Keratinocyte (primary cell): ENCODE measurements at regions not wholly inside any gene's neighbourhood (a gene's known extent, or its start where the extent isn't known, plus 50 kb on each side); places are given as distances from the start of the nearest gene placed in this dataset.

Source experiments
- DNase-seq: peaks from one replicate; pipeline ENCODE4 v3.0.0-alpha.2; 2011; ENCODE audit warnings: low read depth, missing footprints, low spot score
- FAIRE-seq: peaks from 2 replicates; lab custom pipeline; 2011; peaks lifted over from hg19 to GRCh38; lab: Jason Lieb, UNC
- H2AFZ ChIP-seq: 2 replicates; pipeline ENCODE4 v1.6.0; 2012; ENCODE audit warnings: low read length, control low read depth, inconsistent platforms; ENCODE audit not compliant: control insufficient read depth
- H3K27ac ChIP-seq: 2 replicates; pipeline ENCODE4 v1.5.1; 2011; ENCODE audit warnings: low read length; ENCODE audit not compliant: control insufficient read depth, insufficient read depth
- H3K27me3 ChIP-seq: 3 replicates; pipeline ENCODE4 v1.6.0; 2011; ENCODE audit warnings: low read length; ENCODE audit not compliant: control insufficient read depth, insufficient read depth; ENCODE audit errors: extremely low read depth
- H3K36me3 ChIP-seq, 2 experiments: 2 replicates in 1 of 2; 3 replicates in 1 of 2; pipeline ENCODE4 v1.5.1; 2011; ENCODE audit warnings: low read length in 2 of 2, mild to moderate bottlenecking in 1 of 2; ENCODE audit not compliant: control insufficient read depth in 2 of 2, insufficient read depth in 2 of 2; ENCODE audit errors: extremely low read depth in 1 of 2
- H3K4me1 ChIP-seq: 3 replicates; pipeline ENCODE4 v1.5.1; 2011; ENCODE audit warnings: low read length; ENCODE audit not compliant: control insufficient read depth, insufficient read depth; ENCODE audit errors: extremely low read depth
- H3K4me2 ChIP-seq: 3 replicates; pipeline ENCODE4 v1.6.0; 2011; ENCODE audit warnings: low read depth, low read length; ENCODE audit not compliant: control insufficient read depth, insufficient read depth; ENCODE audit errors: extremely low read depth
- H3K4me3 ChIP-seq, 3 experiments: fragments of 200-600 bp in 1 of 3; sonication (generic) in 1 of 3; 2 replicates in 2 of 3; 3 replicates in 1 of 3; pipeline ENCODE4 v1.5.1; 2011 to 2016; ENCODE audit warnings: low read length in 3 of 3, mild to moderate bottlenecking in 3 of 3, control low read depth in 2 of 3, inconsistent platforms in 1 of 3, low read depth in 1 of 3, mixed read lengths in 1 of 3, mixed run types in 1 of 3, moderate library complexity in 1 of 3; ENCODE audit not compliant: control insufficient read depth in 2 of 3, insufficient read depth in 2 of 3; ENCODE audit errors: extremely low read depth in 1 of 3
- H3K79me2 ChIP-seq: 2 replicates; pipeline ENCODE4 v1.6.0; 2012; ENCODE audit warnings: low read length; ENCODE audit not compliant: control insufficient read depth, insufficient read depth
- H3K9ac ChIP-seq: 3 replicates; pipeline ENCODE4 v1.6.0; 2011; ENCODE audit warnings: low read length; ENCODE audit not compliant: control insufficient read depth, insufficient read depth; ENCODE audit errors: extremely low read depth
- H3K9me1 ChIP-seq: 3 replicates; pipeline ENCODE4 v1.6.0; 2011; ENCODE audit warnings: low read length; ENCODE audit not compliant: control insufficient read depth, insufficient read depth; ENCODE audit errors: extremely low read depth
- H3K9me3 ChIP-seq: 2 replicates; pipeline ENCODE4 v1.5.1; 2012; ENCODE audit warnings: low read depth, low read length; ENCODE audit not compliant: control insufficient read depth
- H4K20me1 ChIP-seq: 3 replicates; pipeline ENCODE4 v1.6.0; 2011; ENCODE audit warnings: low read length; ENCODE audit not compliant: control insufficient read depth, insufficient read depth; ENCODE audit errors: extremely low read depth
- CTCF ChIP-seq, 3 experiments: IDR thresholded peaks in 1 of 3; conservative IDR thresholded peaks in 1 of 3; optimal IDR thresholded peaks in 1 of 3; 2 replicates in 2 of 3; 3 replicates in 1 of 3; pipeline versions ENCODE3 to v1.5.1; 2011; ENCODE audit warnings: low read length in 3 of 3, mild to moderate bottlenecking in 3 of 3, moderate library complexity in 2 of 3, control low read depth in 1 of 3, inconsistent platforms in 1 of 3; ENCODE audit not compliant: insufficient read depth in 2 of 3; ENCODE audit errors: extremely low read depth in 1 of 3
- EZH2 ChIP-seq: IDR thresholded peaks from one replicate; pipeline ENCODE4 v1.6.1; 2012; ENCODE audit warnings: inconsistent platforms, mild to moderate bottlenecking, low read length, moderate library complexity
- dilution Hi-C: fragments of 300-500 bp; cut with MboI; formaldehyde crosslinking; loops from one replicate; pipeline ENCODE4 v1.7.0; 2020; ENCODE audit warnings: low sequenced_read_pairs; ENCODE audit not compliant: extremely low pct_ligation_motif_present

DNA sequence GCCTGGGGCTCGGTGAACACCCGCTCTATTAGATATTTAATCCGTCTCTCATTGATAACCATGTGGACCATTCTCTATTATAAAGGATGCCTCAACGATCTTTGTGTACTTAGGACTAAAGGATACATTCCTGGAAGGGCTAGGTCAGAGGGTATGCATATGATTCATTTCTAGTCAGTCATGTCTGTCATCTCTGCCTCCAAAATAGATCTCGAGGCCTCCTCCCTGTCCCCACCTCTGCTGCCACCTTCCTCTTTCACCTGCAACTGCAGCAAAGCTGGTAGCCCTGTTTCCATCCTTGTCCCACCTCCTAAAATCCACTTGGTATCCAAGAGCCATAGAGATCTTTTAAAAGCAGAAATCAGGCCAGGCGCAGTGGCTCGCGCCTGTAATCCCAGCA lies 121.5 kb downstream of the KATNIP start:
- Histone ChIP-seq H3K9me3 (no peaks in the 10 kb centered on the region), H3K9me1 (no peaks in the 10 kb centered on the region), H4K20me1 (no peaks in the 10 kb centered on the region), H3K79me2 (no peaks in the 10 kb centered on the region), H2AFZ (no peak overlapping the region), H3K27me3 (no peaks in the 10 kb centered on the region), H3K27ac (no peak overlapping the region), H3K4me2 (no peak overlapping the region), H3K4me3 (no peak overlapping the region), H3K36me3 (peaks cover 0 to 3% of the 10 kb centered on the region in 2 experiments), H3K9ac (no peak overlapping the region), H3K4me1 (no peaks in the 10 kb centered on the region)
- FAIRE-seq (no peak), DNase-seq (no peak)
- TF ChIP-seq CTCF (optimal IDR thresholded peaks at IDR 0.05 in 1 of 3, IDR thresholded peaks at IDR 0.05 in 1 of 3, conservative IDR thresholded peaks at IDR 0.05 in 1 of 3; ENCODE audit: extremely low read depth in 1 of 3, insufficient read depth in 2 of 3, low read length in 3 of 3): peak in 2 of 3 experiments; percentile 24 to 31
- TF ChIP-seq EZH2: no peak
- dilution Hi-C loops: no loop called here

DNA sequence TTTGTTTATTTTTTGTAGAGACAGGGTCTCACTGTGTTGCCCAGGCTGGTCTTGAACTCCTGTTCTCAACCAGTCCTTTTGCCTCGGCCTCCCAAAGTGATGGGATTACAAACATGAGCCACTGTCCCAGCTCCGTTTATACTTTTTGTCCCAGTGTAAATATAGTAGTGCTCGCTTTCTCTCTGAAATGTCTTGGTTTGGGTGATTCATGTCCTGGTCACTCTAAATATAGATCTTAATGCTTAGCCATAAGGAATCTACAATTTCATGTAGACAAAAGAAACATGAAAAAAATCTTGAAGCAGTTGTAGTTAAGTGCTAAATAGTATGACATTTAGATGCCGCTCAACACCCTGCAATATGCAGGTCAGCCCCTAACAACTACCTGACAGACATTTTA lies 126.9 kb downstream of the KATNIP start:
- H3K4me3 ChIP-seq: no peak overlapping the region
- no peaks in the 10 kb centered on the region for H3K4me1 ChIP-seq
- H3K9ac ChIP-seq: no peak overlapping the region
- H3K9me3 ChIP-seq: no peaks in the 10 kb centered on the region
- no peak overlapping the region for H3K4me2 ChIP-seq
- H3K9me1 ChIP-seq: no peaks in the 10 kb centered on the region
- H3K79me2 ChIP-seq: no peaks in the 10 kb centered on the region
- H3K27ac ChIP-seq: no peak overlapping the region
- peaks cover 0 to 20% of the 10 kb centered on the region in 2 experiments for H3K36me3 ChIP-seq
- DNase-seq: no peak
- no peaks in the 10 kb centered on the region for H4K20me1 ChIP-seq
- no peak overlapping the region for H2AFZ ChIP-seq
- TF ChIP-seq CTCF (optimal IDR thresholded peaks at IDR 0.05 in 1 of 3, IDR thresholded peaks at IDR 0.05 in 1 of 3, conservative IDR thresholded peaks at IDR 0.05 in 1 of 3; ENCODE audit: extremely low read depth in 1 of 3, insufficient read depth in 2 of 3, low read length in 3 of 3) (no peak), EZH2 (no peak)
- no peaks in the 10 kb centered on the region for H3K27me3 ChIP-seq
- no peak for FAIRE-seq
- dilution Hi-C loops: no loop called here
